GM19328 (cell line): ENCODE measurements at regions not wholly inside any gene's neighbourhood (a gene's known extent, or its start where the extent isn't known, plus 50 kb on each side); places are given as distances from the start of the nearest gene placed in this dataset.
"Not testable (repeated sequence)": the region's sequence is repeated elsewhere in the genome, so short reads cannot be mapped to it uniquely, and the experiment has no call there.

Experiments used
- ATAC-seq: cut with Tn5 transposase; IDR thresholded peaks from one replicate; pipeline ENCODE4 v1.9.1; 2021; ENCODE audit warnings: mild to moderate bottlenecking, moderate library complexity; ENCODE audit not compliant: unreplicated experiment

GRCh38 chr5:117405197-117405596 lies 830.6 kb upstream of the SEMA6A start:
- no peak for ATAC-seq

DNA sequence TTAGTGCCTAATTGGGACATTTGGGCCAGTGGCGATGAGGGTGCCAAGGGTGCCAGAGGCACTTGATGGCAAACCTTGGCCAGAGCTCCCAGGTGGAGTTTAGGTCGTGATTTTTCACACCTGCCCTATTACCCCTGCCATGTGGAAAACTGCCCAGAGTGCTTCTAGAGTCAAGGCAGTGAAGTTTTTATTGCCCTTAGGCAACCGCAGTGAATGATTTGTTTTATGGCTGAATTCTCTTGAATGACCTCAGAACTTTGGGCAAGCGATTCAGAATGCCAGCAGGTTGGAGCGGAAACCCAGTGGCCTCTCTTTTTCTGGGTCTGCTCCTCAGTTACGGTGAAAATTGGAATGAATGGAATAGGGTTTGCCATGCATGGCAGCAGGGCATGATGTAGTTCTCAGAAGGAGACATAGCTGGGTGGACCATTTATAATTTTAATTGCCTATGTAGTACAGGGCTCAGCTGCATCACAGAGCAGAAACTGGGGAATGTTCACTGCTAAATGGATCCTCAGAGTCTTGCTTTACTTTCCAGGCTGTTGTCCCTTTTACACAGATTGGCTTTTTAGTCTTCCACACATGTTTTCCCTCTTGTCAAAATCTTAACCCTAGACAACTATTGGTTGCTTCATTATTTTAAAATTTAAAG lies 820.0 kb upstream of the SEMA6A start:
- ATAC-seq = no peak

- ATAC-seq = no peak
Observed at GRCh38 chr5:117393125-117393524, 818.5 kb upstream of the SEMA6A start.

DNA sequence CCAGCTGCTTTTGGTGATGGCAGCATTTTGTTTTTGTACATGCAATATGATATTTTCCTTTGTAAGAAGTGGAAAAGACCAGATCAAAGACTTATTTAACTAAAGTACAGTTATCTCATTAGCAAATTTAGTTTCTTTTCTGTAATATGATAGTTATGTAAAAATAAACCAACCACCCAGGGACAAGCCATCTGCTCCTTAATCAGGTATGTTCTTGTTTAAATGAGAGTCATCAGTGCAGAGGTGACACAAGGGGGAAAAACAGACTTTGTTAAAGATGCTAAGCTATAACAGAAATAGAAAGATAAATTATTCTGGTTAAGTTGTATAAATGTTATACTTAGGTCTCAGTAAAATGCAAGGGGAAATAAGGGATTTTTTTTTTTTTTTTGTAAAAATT lies 805.7 kb upstream of the SEMA6A start:
- no peak for ATAC-seq

DNA sequence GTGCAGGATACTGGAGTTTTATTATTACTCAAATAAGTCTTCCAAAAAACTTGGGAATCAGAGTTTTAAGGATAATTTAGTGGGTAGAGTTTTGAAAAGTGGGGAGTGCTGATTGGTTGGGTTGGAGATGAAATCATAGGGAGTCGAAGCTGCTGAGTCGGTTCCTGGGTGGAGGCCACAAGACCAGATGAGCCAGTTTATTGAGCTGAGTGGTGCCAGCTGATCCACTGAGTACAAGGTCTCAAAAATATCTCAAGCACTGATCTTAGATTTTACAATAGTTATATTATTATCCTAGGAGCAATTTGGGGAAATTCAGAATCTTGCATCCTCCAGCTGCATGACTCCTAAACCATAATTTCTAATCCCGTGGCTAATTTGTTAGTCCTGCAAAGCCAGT lies 804.9 kb upstream of the SEMA6A start:
- no peak for ATAC-seq

- no peak for ATAC-seq
Observed at GRCh38 chr5:117376748-117377147, 802.1 kb upstream of the SEMA6A start.

- ATAC-seq = no peak
Observed at GRCh38 chr5:117359895-117360294, 785.3 kb upstream of the SEMA6A start.

- ATAC-seq = no peak
Observed at GRCh38 chr5:117357886-117358285, 783.3 kb upstream of the SEMA6A start.

DNA sequence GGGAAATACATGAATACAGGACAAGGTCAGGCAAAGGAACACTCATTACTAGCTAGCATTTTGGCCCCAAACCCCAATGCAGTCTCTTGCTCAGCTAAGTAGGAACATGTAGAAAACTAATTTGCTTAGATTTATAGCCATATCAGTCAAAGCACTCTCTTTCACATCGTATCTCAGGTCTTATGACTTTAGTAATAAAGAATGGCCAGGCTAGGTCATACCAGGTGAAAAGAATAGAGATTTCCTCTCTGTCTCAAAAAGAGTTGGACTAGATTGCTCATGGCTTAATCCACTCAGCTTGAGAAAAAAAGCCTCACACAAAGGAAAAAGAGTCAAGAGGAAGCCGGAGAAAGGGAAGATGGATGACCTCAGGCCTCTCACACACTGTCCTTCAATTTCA lies 772.7 kb upstream of the SEMA6A start:
- no peak for ATAC-seq

DNA sequence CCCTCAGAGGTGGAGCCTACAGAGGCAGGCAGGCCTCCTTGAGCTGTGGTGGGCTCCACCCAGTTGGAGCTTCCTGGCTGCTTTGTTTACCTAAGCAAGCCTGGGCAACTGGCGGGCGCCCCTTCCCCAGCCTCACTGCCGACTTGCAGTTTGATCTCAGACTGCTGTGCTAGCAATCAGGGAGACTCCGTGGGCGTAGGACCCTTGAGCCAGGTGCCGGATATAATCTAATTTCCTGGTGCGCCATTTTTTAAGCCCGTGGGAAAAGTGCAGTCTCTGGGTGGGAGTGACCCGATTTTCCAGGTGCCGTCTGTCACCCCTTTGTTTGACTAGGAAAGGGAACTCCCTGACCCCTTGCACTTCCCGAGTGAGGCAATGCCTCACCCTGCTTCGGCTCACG lies 769.1 kb upstream of the SEMA6A start:
- ATAC-seq = not testable (repeated sequence)

GRCh38 chr5:117337064-117337749 lies 762.6 kb upstream of the SEMA6A start:
- ATAC-seq = no peak

- ATAC-seq = no peak
Observed at GRCh38 chr5:117336208-117336607, 761.6 kb upstream of the SEMA6A start.

- no peak for ATAC-seq
Observed at GRCh38 chr5:117333011-117333410, 758.4 kb upstream of the SEMA6A start.

DNA sequence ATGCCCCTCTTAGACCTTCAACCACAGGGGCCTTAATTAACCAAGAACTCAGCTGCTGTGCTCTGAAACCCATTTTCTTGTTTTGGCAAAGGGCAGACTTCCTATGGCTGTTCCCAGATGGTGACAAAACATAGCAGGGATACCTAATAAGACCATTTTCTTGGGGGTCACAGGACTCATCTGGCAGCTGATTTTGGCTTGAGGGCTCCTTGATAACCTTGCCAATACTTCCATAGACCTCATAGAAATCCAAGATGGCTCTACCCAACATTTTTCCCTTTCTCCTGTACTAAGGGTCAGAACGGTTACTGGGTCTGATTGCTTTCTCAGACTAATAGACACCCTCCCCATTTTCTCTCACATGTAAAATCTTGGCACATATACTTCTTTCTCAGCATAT lies 757.7 kb upstream of the SEMA6A start:
- no peak for ATAC-seq

DNA sequence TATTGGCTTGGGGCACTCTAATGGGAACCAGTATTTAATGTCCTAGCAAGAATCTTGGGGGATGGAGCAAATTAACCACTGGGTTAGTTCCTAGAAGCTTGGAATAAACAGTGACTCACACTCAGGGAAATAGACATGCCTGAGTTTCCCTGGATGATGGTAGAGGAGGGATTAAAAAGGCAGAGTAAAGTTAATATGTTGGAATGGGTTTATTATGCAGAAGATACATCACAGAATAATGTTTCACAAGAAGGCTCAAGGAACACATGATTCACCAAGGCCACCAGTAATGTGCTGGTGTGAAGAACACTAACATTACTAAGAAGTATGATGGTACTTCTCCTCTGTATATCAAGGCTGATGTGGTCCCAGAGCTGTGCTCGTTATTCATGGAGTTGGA lies 752.9 kb upstream of the SEMA6A start:
- no peak for ATAC-seq

GRCh38 chr5:117326997-117327396 lies 752.4 kb upstream of the SEMA6A start:
- no peak for ATAC-seq

GRCh38 chr5:117318528-117318927 lies 743.9 kb upstream of the SEMA6A start:
- ATAC-seq = no peak

GRCh38 chr5:117315170-117315569 lies 740.5 kb upstream of the SEMA6A start:
- no peak for ATAC-seq

DNA sequence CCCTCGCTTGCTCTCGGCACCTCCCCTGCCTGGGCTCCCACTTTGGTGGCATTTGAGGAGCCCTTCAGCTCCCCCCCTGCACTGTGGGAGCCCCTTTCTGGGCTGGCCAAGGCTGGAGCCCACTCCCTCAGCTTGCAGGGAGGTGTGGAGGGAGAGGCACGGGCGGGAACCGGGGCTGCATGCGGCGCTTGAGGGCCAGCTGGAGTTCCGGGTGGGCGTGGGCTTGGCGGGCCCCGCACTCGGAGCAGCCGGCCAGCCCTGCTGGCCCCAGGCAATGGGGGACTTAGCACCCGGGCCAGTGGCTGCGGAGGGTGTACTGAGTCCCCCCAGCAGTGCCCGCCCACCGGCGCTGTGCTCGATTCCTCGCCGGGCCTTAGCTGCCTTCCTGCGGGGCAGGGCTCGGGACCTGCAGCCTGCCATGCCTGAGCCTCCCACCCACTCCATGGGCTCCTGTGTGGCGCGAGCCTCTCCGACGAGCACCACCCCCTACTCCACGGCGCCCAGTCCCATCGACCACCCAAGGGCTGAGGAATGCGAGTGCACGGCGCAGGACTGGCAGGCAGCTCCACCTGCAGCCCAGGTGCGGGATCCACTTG lies 730.0 kb upstream of the SEMA6A start:
- not testable (repeated sequence) for ATAC-seq

GRCh38 chr5:117302949-117303348 lies 728.3 kb upstream of the SEMA6A start:
- no peak for ATAC-seq

- no peak for ATAC-seq
Observed at GRCh38 chr5:117302473-117302872, 727.9 kb upstream of the SEMA6A start.

- ATAC-seq = no peak
Observed at GRCh38 chr5:117299936-117300328, 725.3 kb upstream of the SEMA6A start.
